GM12878 (cell line): ENCODE measurements at regions not wholly inside any gene's neighbourhood (a gene's known extent, or its start where the extent isn't known, plus 50 kb on each side); places are given as distances from the start of the nearest gene placed in this dataset.

Experiments
- ATAC-seq: fragments of 200-7000 bp; cut with Tn5 transposase; 3 replicates; pipeline ENCODE4 v1.9.1; 2020; ENCODE audit warnings: mild to moderate bottlenecking, moderate library complexity
- BruUV-seq: library from RNA; stranded (reverse); fragments of 400-500 nt; replicated peaks from 2 replicates; lab custom pipeline; 2021; lab: Mats Ljungman, UMichigan
- CTCF ChIA-PET: fragments of 300-600 bp; sonication (Branson Sonifier 250); formaldehyde crosslinking; extraction: SDS; loops from one replicate; lab custom pipeline; 2021; ENCODE audit warnings: inconsistent platforms; lab: Yijun Ruan, JAX
- POLR2A ChIA-PET: fragments of 350-600 bp; formaldehyde crosslinking; extraction: SDS; loops from one replicate; lab custom pipeline; 2021; ENCODE audit warnings: inconsistent platforms; lab: Charles Lee
- RAD21 ChIA-PET: fragments of 300-600 bp; sonication (Branson Sonifier 250); formaldehyde crosslinking; loops from one replicate; lab custom pipeline; 2023; ENCODE audit warnings: antibody characterized with exemption; ENCODE audit not compliant: unreplicated experiment; lab: Charles Lee
- SMC1A ChIA-PET: fragments of 300-600 bp; sonication (Branson Sonifier 250); formaldehyde crosslinking; loops from one replicate; lab custom pipeline; 2023; ENCODE audit not compliant: unreplicated experiment, uncharacterized antibody; lab: Charles Lee
- DNase-seq: peaks from one replicate; pipeline ENCODE4 v3.0.0-alpha.2; 2011; ENCODE audit warnings: low read depth, low spot score
- FAIRE-seq: peaks from 3 replicates; lab custom pipeline; 2011; peaks lifted over from hg19 to GRCh38; lab: Jason Lieb, UNC
- H2AFZ ChIP-seq: 2 replicates; pipeline ENCODE4 v1.6.0; 2011; ENCODE audit warnings: low read depth, low read length, control low read depth; ENCODE audit not compliant: control insufficient read depth
- H3K27ac ChIP-seq: 2 replicates; pipeline ENCODE4 v1.5.1; 2011; ENCODE audit warnings: control low read depth; ENCODE audit not compliant: control insufficient read depth, insufficient read depth
- H3K27me3 ChIP-seq, 2 experiments: replicated peaks in 1 of 2; 2 replicates each; pipeline versions ENCODE4 v1.6.0 to v1.6.1; 2011; ENCODE audit warnings: low read length in 1 of 2; ENCODE audit not compliant: control insufficient read depth in 2 of 2, insufficient read depth in 2 of 2
- H3K36me3 ChIP-seq, 2 experiments: 2 replicates each; pipeline ENCODE4 v1.5.1; 2011; ENCODE audit warnings: low read length in 1 of 2; ENCODE audit not compliant: control insufficient read depth in 2 of 2, insufficient read depth in 2 of 2
- H3K4me1 ChIP-seq: 2 replicates; pipeline ENCODE4 v1.6.1; 2011; ENCODE audit warnings: mild to moderate bottlenecking, low read length, moderate library complexity, mixed read lengths; ENCODE audit not compliant: control insufficient read depth, insufficient read depth
- H3K4me2 ChIP-seq: 2 replicates; pipeline ENCODE4 v1.6.0; 2011; ENCODE audit warnings: control low read depth; ENCODE audit not compliant: control insufficient read depth, insufficient read depth
- H3K4me3 ChIP-seq: fragments of 200-600 bp; sonication (generic); 2 replicates; pipeline ENCODE4 v1.5.1; 2016
- H3K79me2 ChIP-seq: 2 replicates; pipeline ENCODE4 v1.6.0; 2011; ENCODE audit warnings: low read length; ENCODE audit not compliant: control insufficient read depth, insufficient read depth
- H3K9ac ChIP-seq: 2 replicates; pipeline ENCODE4 v1.8.0; 2011; ENCODE audit warnings: low read length, control low read depth, mixed read lengths; ENCODE audit not compliant: control insufficient read depth, insufficient read depth
- H3K9me3 ChIP-seq: replicated peaks from 3 replicates; pipeline ENCODE4 v1.5.1; 2011; ENCODE audit warnings: mild to moderate bottlenecking, low read length; ENCODE audit not compliant: control insufficient read depth, insufficient read depth
- H4K20me1 ChIP-seq: 2 replicates; pipeline ENCODE4 v1.6.0; 2011; ENCODE audit not compliant: control insufficient read depth, insufficient read depth
- EED ChIP-seq: sonication (generic); IDR thresholded peaks from 2 replicates; pipeline ENCODE4 v1.6.1; 2016; ENCODE audit warnings: antibody characterized with exemption, low read depth
- FOS ChIP-seq: IDR thresholded peaks from 3 replicates; pipeline ENCODE4 v1.6.1; 2011; ENCODE audit warnings: borderline replicate concordance; ENCODE audit not compliant: insufficient read length; ENCODE audit errors: extremely low read depth
- NBN ChIP-seq: fragments of 450-650 bp; IDR thresholded peaks from 2 replicates; pipeline ENCODE4 v1.6.1; 2016
- PAX5 ChIP-seq: IDR thresholded peaks from 2 replicates; pipeline ENCODE4 v1.6.1; 2011; ENCODE audit warnings: low read depth, low read length, borderline replicate concordance
- RAD21 ChIP-seq: IDR thresholded peaks from 2 replicates; pipeline ENCODE4 v1.6.1; 2011; ENCODE audit warnings: mild to moderate bottlenecking, low read depth, low read length, moderate library complexity; ENCODE audit not compliant: insufficient read depth
- RB1 ChIP-seq: fragments of 450-650 bp; formaldehyde crosslinking; IDR thresholded peaks from 2 replicates; pipeline ENCODE4 v1.6.1; 2017; ENCODE audit warnings: mild to moderate bottlenecking, borderline replicate concordance
- SIN3A ChIP-seq: IDR thresholded peaks from 2 replicates; pipeline ENCODE4 v1.6.1; 2012; ENCODE audit warnings: low read depth, low read length, improper control_type of control experiment
- SP1 ChIP-seq: IDR thresholded peaks from one replicate; pipeline ENCODE4 v1.6.1; 2011; ENCODE audit warnings: low read depth, low read length
- TARDBP ChIP-seq: IDR thresholded peaks from 2 replicates; pipeline ENCODE4 v1.6.1; 2016; ENCODE audit warnings: borderline replicate concordance
- USF1 ChIP-seq: IDR thresholded peaks from 2 replicates; pipeline ENCODE4 v1.6.1; 2011; ENCODE audit warnings: borderline replicate concordance, low read depth, mild to moderate bottlenecking, moderate library complexity, mixed read lengths, low read length; ENCODE audit not compliant: insufficient read depth; ENCODE audit errors: extremely low read length
- YY1 ChIP-seq: IDR thresholded peaks from 2 replicates; pipeline ENCODE4 v1.6.1; 2011; ENCODE audit warnings: low read depth, mild to moderate bottlenecking, low read length
- ZBED1 ChIP-seq: IDR thresholded peaks from 2 replicates; pipeline ENCODE4 v1.6.1; 2016; ENCODE audit warnings: borderline replicate concordance
- WGBS: methylation state at CpG from one replicate; pipeline ENCODE4 v1.1.6; 2016; ENCODE audit warnings: low lambda C conversion rate; ENCODE audit not compliant: insufficient replicate concordance, insufficient coverage; ENCODE audit errors: missing lambda C conversion rate; 5-methylcytosine and 5-hydroxymethylcytosine counted together
- in situ Hi-C: fragments of 300-500 bp; cut with MboI; formaldehyde crosslinking; loops from 9 replicates; pipeline ENCODE4 v1.14.3; 2018; ENCODE audit warnings: mixed read lengths
- intact Hi-C: fragments of 100-400 bp; cut with micrococcal nuclease; formaldehyde crosslinking; loops from one replicate; pipeline ENCODE4 v1.14.2; 2022; ENCODE audit not compliant: unreplicated experiment
- TF ChIP-seq, protein P1 (sequence below): fragments of 150-350 bp; IDR thresholded peaks from 2 replicates; pipeline ENCODE4 v1.6.1; 2016; ENCODE audit warnings: low read depth, low read length
- TF ChIP-seq, protein P2 (sequence below), 3 experiments: IDR thresholded peaks in 2 of 3; conservative IDR thresholded peaks in 1 of 3; 2 replicates each; pipeline ENCODE4 v1.5.1; 2011; ENCODE audit warnings: low read depth in 3 of 3, low read length in 3 of 3, mild to moderate bottlenecking in 3 of 3, control low read depth in 2 of 3, moderate library complexity in 2 of 3, inconsistent platforms in 1 of 3, mixed read lengths in 1 of 3; ENCODE audit not compliant: control insufficient read depth in 2 of 3, insufficient read depth in 1 of 3; ENCODE audit errors: extremely low read depth in 1 of 3
- TF ChIP-seq, protein P3 (sequence below): IDR thresholded peaks from 2 replicates; pipeline ENCODE4 v1.6.1; 2012; ENCODE audit warnings: mild to moderate bottlenecking, low read depth, low read length

- BruUV-seq: no TSS peak
- Histone ChIP-seq H3K9ac (no peak overlapping the region), H3K27ac (no peak overlapping the region), H3K4me2 (no peak overlapping the region), H2AFZ (no peak overlapping the region), H3K36me3 (no peaks in the 10 kb centered on the region), H3K9me3 (no peaks in the 10 kb centered on the region), H3K27me3 (no peaks in the 10 kb centered on the region), H3K4me3 (no peak overlapping the region), H4K20me1 (no peaks in the 10 kb centered on the region), H3K79me2 (no peaks in the 10 kb centered on the region), H3K4me1 (no peaks in the 10 kb centered on the region)
- intact Hi-C loops (no loop called here), in situ Hi-C loops (no loop called here)
- SMC1A ChIA-PET: interaction anchor here (1.1 kb wide), 1 partner anchor 67 kb away, joined by 3 read pairs; no protein-coding TSS in a partner anchor
- RAD21 ChIA-PET: no interaction called here
- CTCF ChIA-PET: no interaction called here
- no peak for ATAC-seq
- POLR2A ChIA-PET: no interaction called here
- no peak for FAIRE-seq
- 41% methylated on average over 7 of the region's 7 CpGs for WGBS
- no peak for DNase-seq
- no peak for TF ChIP-seq ZBED1
- no peak for TF ChIP-seq USF1
- TF ChIP-seq TARDBP: no peak
- TF ChIP-seq, protein P1, sequence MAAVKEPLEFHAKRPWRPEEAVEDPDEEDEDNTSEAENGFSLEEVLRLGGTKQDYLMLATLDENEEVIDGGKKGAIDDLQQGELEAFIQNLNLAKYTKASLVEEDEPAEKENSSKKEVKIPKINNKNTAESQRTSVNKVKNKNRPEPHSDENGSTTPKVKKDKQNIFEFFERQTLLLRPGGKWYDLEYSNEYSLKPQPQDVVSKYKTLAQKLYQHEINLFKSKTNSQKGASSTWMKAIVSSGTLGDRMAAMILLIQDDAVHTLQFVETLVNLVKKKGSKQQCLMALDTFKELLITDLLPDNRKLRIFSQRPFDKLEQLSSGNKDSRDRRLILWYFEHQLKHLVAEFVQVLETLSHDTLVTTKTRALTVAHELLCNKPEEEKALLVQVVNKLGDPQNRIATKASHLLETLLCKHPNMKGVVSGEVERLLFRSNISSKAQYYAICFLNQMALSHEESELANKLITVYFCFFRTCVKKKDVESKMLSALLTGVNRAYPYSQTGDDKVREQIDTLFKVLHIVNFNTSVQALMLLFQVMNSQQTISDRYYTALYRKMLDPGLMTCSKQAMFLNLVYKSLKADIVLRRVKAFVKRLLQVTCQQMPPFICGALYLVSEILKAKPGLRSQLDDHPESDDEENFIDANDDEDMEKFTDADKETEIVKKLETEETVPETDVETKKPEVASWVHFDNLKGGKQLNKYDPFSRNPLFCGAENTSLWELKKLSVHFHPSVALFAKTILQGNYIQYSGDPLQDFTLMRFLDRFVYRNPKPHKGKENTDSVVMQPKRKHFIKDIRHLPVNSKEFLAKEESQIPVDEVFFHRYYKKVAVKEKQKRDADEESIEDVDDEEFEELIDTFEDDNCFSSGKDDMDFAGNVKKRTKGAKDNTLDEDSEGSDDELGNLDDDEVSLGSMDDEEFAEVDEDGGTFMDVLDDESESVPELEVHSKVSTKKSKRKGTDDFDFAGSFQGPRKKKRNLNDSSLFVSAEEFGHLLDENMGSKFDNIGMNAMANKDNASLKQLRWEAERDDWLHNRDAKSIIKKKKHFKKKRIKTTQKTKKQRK: no peak
- no peak for TF ChIP-seq PAX5
- TF ChIP-seq, protein P2, sequence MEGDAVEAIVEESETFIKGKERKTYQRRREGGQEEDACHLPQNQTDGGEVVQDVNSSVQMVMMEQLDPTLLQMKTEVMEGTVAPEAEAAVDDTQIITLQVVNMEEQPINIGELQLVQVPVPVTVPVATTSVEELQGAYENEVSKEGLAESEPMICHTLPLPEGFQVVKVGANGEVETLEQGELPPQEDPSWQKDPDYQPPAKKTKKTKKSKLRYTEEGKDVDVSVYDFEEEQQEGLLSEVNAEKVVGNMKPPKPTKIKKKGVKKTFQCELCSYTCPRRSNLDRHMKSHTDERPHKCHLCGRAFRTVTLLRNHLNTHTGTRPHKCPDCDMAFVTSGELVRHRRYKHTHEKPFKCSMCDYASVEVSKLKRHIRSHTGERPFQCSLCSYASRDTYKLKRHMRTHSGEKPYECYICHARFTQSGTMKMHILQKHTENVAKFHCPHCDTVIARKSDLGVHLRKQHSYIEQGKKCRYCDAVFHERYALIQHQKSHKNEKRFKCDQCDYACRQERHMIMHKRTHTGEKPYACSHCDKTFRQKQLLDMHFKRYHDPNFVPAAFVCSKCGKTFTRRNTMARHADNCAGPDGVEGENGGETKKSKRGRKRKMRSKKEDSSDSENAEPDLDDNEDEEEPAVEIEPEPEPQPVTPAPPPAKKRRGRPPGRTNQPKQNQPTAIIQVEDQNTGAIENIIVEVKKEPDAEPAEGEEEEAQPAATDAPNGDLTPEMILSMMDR (IDR thresholded peaks at IDR 0.05 in 2 of 3, conservative IDR thresholded peaks at IDR 0.05 in 1 of 3; ENCODE audit: control insufficient read depth in 2 of 3, extremely low read depth in 1 of 3, insufficient read depth in 1 of 3, low read depth in 3 of 3, low read length in 3 of 3): no peak
- no peak for TF ChIP-seq EED
- TF ChIP-seq RAD21: no peak
- TF ChIP-seq YY1: no peak
- TF ChIP-seq SIN3A: no peak
- no peak for TF ChIP-seq RB1
- no peak for TF ChIP-seq NBN
- no peak for TF ChIP-seq FOS
- TF ChIP-seq, protein P3, sequence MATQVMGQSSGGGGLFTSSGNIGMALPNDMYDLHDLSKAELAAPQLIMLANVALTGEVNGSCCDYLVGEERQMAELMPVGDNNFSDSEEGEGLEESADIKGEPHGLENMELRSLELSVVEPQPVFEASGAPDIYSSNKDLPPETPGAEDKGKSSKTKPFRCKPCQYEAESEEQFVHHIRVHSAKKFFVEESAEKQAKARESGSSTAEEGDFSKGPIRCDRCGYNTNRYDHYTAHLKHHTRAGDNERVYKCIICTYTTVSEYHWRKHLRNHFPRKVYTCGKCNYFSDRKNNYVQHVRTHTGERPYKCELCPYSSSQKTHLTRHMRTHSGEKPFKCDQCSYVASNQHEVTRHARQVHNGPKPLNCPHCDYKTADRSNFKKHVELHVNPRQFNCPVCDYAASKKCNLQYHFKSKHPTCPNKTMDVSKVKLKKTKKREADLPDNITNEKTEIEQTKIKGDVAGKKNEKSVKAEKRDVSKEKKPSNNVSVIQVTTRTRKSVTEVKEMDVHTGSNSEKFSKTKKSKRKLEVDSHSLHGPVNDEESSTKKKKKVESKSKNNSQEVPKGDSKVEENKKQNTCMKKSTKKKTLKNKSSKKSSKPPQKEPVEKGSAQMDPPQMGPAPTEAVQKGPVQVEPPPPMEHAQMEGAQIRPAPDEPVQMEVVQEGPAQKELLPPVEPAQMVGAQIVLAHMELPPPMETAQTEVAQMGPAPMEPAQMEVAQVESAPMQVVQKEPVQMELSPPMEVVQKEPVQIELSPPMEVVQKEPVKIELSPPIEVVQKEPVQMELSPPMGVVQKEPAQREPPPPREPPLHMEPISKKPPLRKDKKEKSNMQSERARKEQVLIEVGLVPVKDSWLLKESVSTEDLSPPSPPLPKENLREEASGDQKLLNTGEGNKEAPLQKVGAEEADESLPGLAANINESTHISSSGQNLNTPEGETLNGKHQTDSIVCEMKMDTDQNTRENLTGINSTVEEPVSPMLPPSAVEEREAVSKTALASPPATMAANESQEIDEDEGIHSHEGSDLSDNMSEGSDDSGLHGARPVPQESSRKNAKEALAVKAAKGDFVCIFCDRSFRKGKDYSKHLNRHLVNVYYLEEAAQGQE: no peak
- TF ChIP-seq SP1: no peak
These were observed 108.8 kb upstream of the MME start for GRCh38 chr3:154971341-154971740.
